ENCODE measurements at regions not wholly inside any gene's neighbourhood (a gene's known extent, or its start where the extent isn't known, plus 50 kb on each side); places are given as distances from the start of the nearest gene placed in this dataset.

GRCh38 chr13:79662882-79663281 is 181.9 kb downstream of the NDFIP2 start:
- TF ChIP-seq CTCF (IDR thresholded peaks at IDR 0.05), result no peak
- ATAC-seq (ENCODE audit: low FRiP score), result no peak
- no peak for DNase-seq (ENCODE audit: low spot score)

GRCh38 chr13:79660361-79660760 is 179.4 kb downstream of the NDFIP2 start:
- TF ChIP-seq CTCF (IDR thresholded peaks at IDR 0.05), result no peak

GRCh38 chr13:79659121-79659521 is 178.2 kb downstream of the NDFIP2 start:
- no peak for TF ChIP-seq CTCF (IDR thresholded peaks at IDR 0.05)
- ATAC-seq (ENCODE audit: low FRiP score), result peak; percentile 68
- no peak for DNase-seq (ENCODE audit: low spot score)

More at GRCh38 chr13:79660361-79660760, 179.4 kb downstream of the NDFIP2 start:
- DNase-seq (ENCODE audit: low spot score) (no peak), ATAC-seq (ENCODE audit: low FRiP score) (no peak)

- no peak for TF ChIP-seq CTCF (IDR thresholded peaks at IDR 0.05)
- DNase-seq (ENCODE audit: low spot score) (no peak), ATAC-seq (ENCODE audit: low FRiP score) (no peak)
Observed at GRCh38 chr13:79658333-79658975, 177.5 kb downstream of the NDFIP2 start.

GRCh38 chr13:79655509-79655908 is 174.6 kb downstream of the NDFIP2 start:
- ATAC-seq (ENCODE audit: low FRiP score) (no peak), DNase-seq (ENCODE audit: low spot score) (no peak)
- TF ChIP-seq CTCF (IDR thresholded peaks at IDR 0.05), result no peak

- DNase-seq (ENCODE audit: low spot score), result no peak
- ATAC-seq (ENCODE audit: low FRiP score), result no peak
- TF ChIP-seq CTCF (IDR thresholded peaks at IDR 0.05), result no peak
Observed at GRCh38 chr13:79654520-79654919, 173.6 kb downstream of the NDFIP2 start.

- ATAC-seq (ENCODE audit: low FRiP score), result no peak
- TF ChIP-seq CTCF (IDR thresholded peaks at IDR 0.05), result no peak
- DNase-seq (ENCODE audit: low spot score), result no peak
Observed at GRCh38 chr13:79650688-79651087, 169.7 kb downstream of the NDFIP2 start.

Measured in omental fat pad (tissue), 3 donors.